ENCODE measurements at regions not wholly inside any gene's neighbourhood (a gene's known extent, or its start where the extent isn't known, plus 50 kb on each side); places are given as distances from the start of the nearest gene placed in this dataset.
"Not testable (repeated sequence)": the region's sequence is repeated elsewhere in the genome, so short reads cannot be mapped to it uniquely, and the experiment has no call there.

GRCh38 chr21:9031482-9032374 is 1489.7 kb upstream of the TPTE start:
- not testable (repeated sequence) for H3K4me1 Mint-ChIP-seq (ENCODE audit: low read depth); H3K36me3 Mint-ChIP-seq; H3K27me3 Mint-ChIP-seq; H3K27ac Mint-ChIP-seq; H3K9me3 Mint-ChIP-seq (ENCODE audit: low read depth); H3K4me3 Mint-ChIP-seq

- not testable (repeated sequence) for H3K36me3 Mint-ChIP-seq; H3K9me3 Mint-ChIP-seq (ENCODE audit: low read depth); H3K4me3 Mint-ChIP-seq; H3K27ac Mint-ChIP-seq; H3K4me1 Mint-ChIP-seq (ENCODE audit: low read depth); H3K27me3 Mint-ChIP-seq
Observed at GRCh38 chr21:9032547-9032946, 1488.8 kb upstream of the TPTE start.

GRCh38 chr21:9033295-9033694 is 1488.1 kb upstream of the TPTE start:
- not testable (repeated sequence) for H3K4me1 Mint-ChIP-seq (ENCODE audit: low read depth); H3K9me3 Mint-ChIP-seq (ENCODE audit: low read depth); H3K27ac Mint-ChIP-seq; H3K27me3 Mint-ChIP-seq; H3K4me3 Mint-ChIP-seq; H3K36me3 Mint-ChIP-seq

GRCh38 chr21:9034491-9035200 is 1486.7 kb upstream of the TPTE start:
- not testable (repeated sequence) for H3K27me3 Mint-ChIP-seq; H3K27ac Mint-ChIP-seq; H3K4me3 Mint-ChIP-seq; H3K9me3 Mint-ChIP-seq (ENCODE audit: low read depth); H3K4me1 Mint-ChIP-seq (ENCODE audit: low read depth); H3K36me3 Mint-ChIP-seq

- not testable (repeated sequence) for H3K4me3 Mint-ChIP-seq; H3K9me3 Mint-ChIP-seq (ENCODE audit: low read depth); H3K27ac Mint-ChIP-seq; H3K36me3 Mint-ChIP-seq; H3K4me1 Mint-ChIP-seq (ENCODE audit: low read depth); H3K27me3 Mint-ChIP-seq
Observed at GRCh38 chr21:9035225-9035624, 1486.2 kb upstream of the TPTE start.

- H3K4me1 Mint-ChIP-seq (ENCODE audit: low read depth); H3K36me3 Mint-ChIP-seq; H3K9me3 Mint-ChIP-seq (ENCODE audit: low read depth); H3K4me3 Mint-ChIP-seq; H3K27me3 Mint-ChIP-seq; H3K27ac Mint-ChIP-seq: not testable (repeated sequence)
Observed at GRCh38 chr21:9035970-9036369, 1485.4 kb upstream of the TPTE start.

- H3K9me3 Mint-ChIP-seq (ENCODE audit: low read depth); H3K27ac Mint-ChIP-seq; H3K27me3 Mint-ChIP-seq; H3K4me1 Mint-ChIP-seq (ENCODE audit: low read depth); H3K36me3 Mint-ChIP-seq; H3K4me3 Mint-ChIP-seq: not testable (repeated sequence)
Observed at GRCh38 chr21:9036966-9037587, 1484.3 kb upstream of the TPTE start.

- H3K9me3 Mint-ChIP-seq (ENCODE audit: low read depth); H3K27ac Mint-ChIP-seq; H3K27me3 Mint-ChIP-seq: not testable (repeated sequence)
Observed at GRCh38 chr21:9037588-9038544, 1483.5 kb upstream of the TPTE start.

GRCh38 chr21:9039520-9040365 is 1481.6 kb upstream of the TPTE start:
- H3K27ac Mint-ChIP-seq; H3K9me3 Mint-ChIP-seq (ENCODE audit: low read depth); H3K4me3 Mint-ChIP-seq; H3K4me1 Mint-ChIP-seq (ENCODE audit: low read depth); H3K36me3 Mint-ChIP-seq; H3K27me3 Mint-ChIP-seq: not testable (repeated sequence)

More at GRCh38 chr21:9037588-9038544, 1483.5 kb upstream of the TPTE start:
- not testable (repeated sequence) for H3K4me3 Mint-ChIP-seq; H3K36me3 Mint-ChIP-seq; H3K4me1 Mint-ChIP-seq (ENCODE audit: low read depth)

GRCh38 chr21:9040406-9040805 is 1481.0 kb upstream of the TPTE start:
- H3K27ac Mint-ChIP-seq; H3K4me1 Mint-ChIP-seq (ENCODE audit: low read depth); H3K36me3 Mint-ChIP-seq; H3K4me3 Mint-ChIP-seq; H3K27me3 Mint-ChIP-seq; H3K9me3 Mint-ChIP-seq (ENCODE audit: low read depth): not testable (repeated sequence)

- not testable (repeated sequence) for H3K27me3 Mint-ChIP-seq; H3K36me3 Mint-ChIP-seq; H3K4me3 Mint-ChIP-seq; H3K9me3 Mint-ChIP-seq (ENCODE audit: low read depth); H3K4me1 Mint-ChIP-seq (ENCODE audit: low read depth); H3K27ac Mint-ChIP-seq
Observed at GRCh38 chr21:9041175-9041948, 1480.0 kb upstream of the TPTE start.

- not testable (repeated sequence) for H3K4me1 Mint-ChIP-seq (ENCODE audit: low read depth); H3K9me3 Mint-ChIP-seq (ENCODE audit: low read depth); H3K4me3 Mint-ChIP-seq
Observed at GRCh38 chr21:9043089-9043488, 1478.3 kb upstream of the TPTE start.

GRCh38 chr21:9046870-9047269 is 1474.5 kb upstream of the TPTE start:
- H3K36me3 Mint-ChIP-seq; H3K4me1 Mint-ChIP-seq (ENCODE audit: low read depth); H3K4me3 Mint-ChIP-seq; H3K9me3 Mint-ChIP-seq (ENCODE audit: low read depth); H3K27me3 Mint-ChIP-seq; H3K27ac Mint-ChIP-seq: not testable (repeated sequence)

More at GRCh38 chr21:9043089-9043488, 1478.3 kb upstream of the TPTE start:
- not testable (repeated sequence) for H3K27ac Mint-ChIP-seq, H3K27me3 Mint-ChIP-seq, H3K36me3 Mint-ChIP-seq

Measured in activated naive CD8-positive, alpha-beta T cell (primary cell).